ENCODE measurements at regions not wholly inside any gene's neighbourhood (a gene's known extent, or its start where the extent isn't known, plus 50 kb on each side); places are given as distances from the start of the nearest gene placed in this dataset.

DNA sequence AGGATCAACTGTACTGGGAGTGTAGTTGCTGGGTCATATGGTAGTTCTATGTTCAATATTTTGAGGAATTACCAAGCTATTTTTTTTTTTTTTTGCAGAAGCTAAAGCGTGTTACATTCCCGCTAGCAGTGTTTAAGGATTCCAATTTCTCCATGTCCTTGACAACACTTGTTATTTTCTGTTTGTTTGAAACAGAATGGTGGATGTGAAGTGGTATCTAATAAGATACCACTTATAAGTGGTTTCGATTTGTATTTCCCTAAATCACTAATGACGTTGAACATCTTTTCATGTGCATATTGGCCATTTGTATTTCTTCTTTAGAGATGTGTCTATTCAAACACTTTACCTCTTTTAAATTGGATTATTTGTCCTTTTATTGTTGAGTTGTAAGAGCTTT, 112.2 kb downstream of the DISP1 start:
- TF ChIP-seq, protein P1, sequence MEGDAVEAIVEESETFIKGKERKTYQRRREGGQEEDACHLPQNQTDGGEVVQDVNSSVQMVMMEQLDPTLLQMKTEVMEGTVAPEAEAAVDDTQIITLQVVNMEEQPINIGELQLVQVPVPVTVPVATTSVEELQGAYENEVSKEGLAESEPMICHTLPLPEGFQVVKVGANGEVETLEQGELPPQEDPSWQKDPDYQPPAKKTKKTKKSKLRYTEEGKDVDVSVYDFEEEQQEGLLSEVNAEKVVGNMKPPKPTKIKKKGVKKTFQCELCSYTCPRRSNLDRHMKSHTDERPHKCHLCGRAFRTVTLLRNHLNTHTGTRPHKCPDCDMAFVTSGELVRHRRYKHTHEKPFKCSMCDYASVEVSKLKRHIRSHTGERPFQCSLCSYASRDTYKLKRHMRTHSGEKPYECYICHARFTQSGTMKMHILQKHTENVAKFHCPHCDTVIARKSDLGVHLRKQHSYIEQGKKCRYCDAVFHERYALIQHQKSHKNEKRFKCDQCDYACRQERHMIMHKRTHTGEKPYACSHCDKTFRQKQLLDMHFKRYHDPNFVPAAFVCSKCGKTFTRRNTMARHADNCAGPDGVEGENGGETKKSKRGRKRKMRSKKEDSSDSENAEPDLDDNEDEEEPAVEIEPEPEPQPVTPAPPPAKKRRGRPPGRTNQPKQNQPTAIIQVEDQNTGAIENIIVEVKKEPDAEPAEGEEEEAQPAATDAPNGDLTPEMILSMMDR (IDR thresholded peaks at IDR 0.05) = no peak
- TF ChIP-seq EP300 (IDR thresholded peaks at IDR 0.05) (no peak), POLR2A (IDR thresholded peaks at IDR 0.05) (no peak), POLR2AphosphoS5 (IDR thresholded peaks at IDR 0.05) (no peak)
- H3K4me1 ChIP-seq = peaks cover 34% of the 10 kb centered on the region
- 71% methylated on average over 4 of the region's 4 CpGs for WGBS
- H3K27ac ChIP-seq = peak overlapping the region; percentile 63
- H3K4me3 ChIP-seq = no peak overlapping the region
- H3K9me3 ChIP-seq = no peaks in the 10 kb centered on the region
- no peaks in the 10 kb centered on the region for H3K27me3 ChIP-seq
- DNase-seq (ENCODE audit: low spot score in 2 of 2) = no peak
- H3K36me3 ChIP-seq = no peaks in the 10 kb centered on the region

DNA sequence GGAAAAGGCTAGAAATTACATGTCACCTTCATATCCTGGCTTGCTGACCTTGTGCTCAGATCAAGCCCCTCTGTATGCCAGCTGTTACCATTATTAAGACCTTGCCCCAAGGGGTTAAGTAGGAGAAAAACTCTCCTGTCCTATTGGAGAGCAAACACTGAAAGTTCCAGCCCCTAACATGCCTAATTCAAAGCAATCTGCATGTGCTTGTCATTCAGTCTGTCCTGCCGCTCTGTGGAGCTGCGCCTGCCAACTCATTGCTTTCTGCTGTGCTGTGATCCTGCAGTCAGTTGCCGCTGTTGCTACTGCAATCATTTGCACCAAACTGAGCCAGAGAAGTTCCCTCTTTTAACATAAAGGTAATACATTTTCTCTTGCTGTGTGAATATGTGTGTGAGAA, 113.4 kb downstream of the DISP1 start:
- H3K4me3 ChIP-seq = peak overlapping the region; percentile 24
- H3K27me3 ChIP-seq = no peaks in the 10 kb centered on the region
- TF ChIP-seq, protein P1 (IDR thresholded peaks at IDR 0.05) = no peak
- no peak for TF ChIP-seq POLR2AphosphoS5 (IDR thresholded peaks at IDR 0.05)
- TF ChIP-seq EP300 (IDR thresholded peaks at IDR 0.05) = no peak
- TF ChIP-seq POLR2A (IDR thresholded peaks at IDR 0.05) = no peak
- 29% methylated on average over 3 of the region's 3 CpGs for WGBS
- H3K27ac ChIP-seq = peak overlapping the region; percentile 59
- H3K36me3 ChIP-seq = no peaks in the 10 kb centered on the region
- H3K4me1 ChIP-seq = peaks cover 35% of the 10 kb centered on the region
- no peaks in the 10 kb centered on the region for H3K9me3 ChIP-seq
- DNase-seq (ENCODE audit: low spot score in 2 of 2) = peak in 1 of 2 donors; percentile 63

DNA sequence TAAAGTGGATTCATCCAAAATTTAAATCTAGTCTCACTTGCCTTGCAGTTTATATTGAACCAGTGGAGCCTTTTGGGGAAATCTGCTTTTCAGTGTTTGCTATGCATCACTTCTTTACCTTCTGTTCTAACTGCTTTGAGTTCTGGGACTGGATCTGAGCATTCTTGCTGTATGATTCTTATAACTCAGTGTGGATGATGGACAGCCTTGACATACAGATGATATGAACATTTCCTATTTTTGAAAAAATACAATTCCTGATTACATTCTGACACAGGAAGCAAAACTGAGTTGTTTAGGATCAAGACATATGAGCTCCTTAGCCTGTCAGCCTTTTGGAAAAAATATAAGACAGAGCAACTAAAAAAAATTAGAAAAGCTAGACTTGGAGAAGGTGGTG, 115.2 kb downstream of the DISP1 start:
- Histone ChIP-seq H3K27ac (no peak overlapping the region), H3K4me3 (no peak overlapping the region), H3K27me3 (no peaks in the 10 kb centered on the region), H3K9me3 (no peaks in the 10 kb centered on the region), H3K4me1 (peaks cover 35% of the 10 kb centered on the region), H3K36me3 (no peaks in the 10 kb centered on the region)
- TF ChIP-seq POLR2AphosphoS5 (IDR thresholded peaks at IDR 0.05) (no peak), EP300 (IDR thresholded peaks at IDR 0.05) (no peak), POLR2A (IDR thresholded peaks at IDR 0.05) (no peak)
- TF ChIP-seq, protein P1 (IDR thresholded peaks at IDR 0.05) = no peak
- no peak for DNase-seq (ENCODE audit: low spot score in 2 of 2)

DNA sequence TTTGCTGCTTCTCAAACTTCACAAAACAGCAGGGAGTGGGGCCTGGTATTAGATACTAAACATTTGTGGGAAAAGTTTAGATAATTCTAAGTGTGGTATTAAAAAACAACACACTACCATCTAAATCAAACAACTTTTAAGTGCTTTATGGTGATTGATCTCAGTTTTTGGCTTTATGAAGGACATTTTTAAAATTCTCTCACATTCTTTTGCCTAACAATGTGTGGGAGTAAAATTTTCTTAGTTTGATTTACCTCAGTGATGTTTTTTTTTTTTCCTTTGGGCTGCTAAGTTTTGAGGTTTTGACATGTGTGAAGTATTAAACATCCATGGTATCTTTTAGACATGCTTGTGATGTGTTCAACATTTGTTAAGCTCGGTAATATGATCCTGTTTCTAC, 116.2 kb downstream of the DISP1 start:
- no peak overlapping the region for H3K4me3 ChIP-seq
- no peaks in the 10 kb centered on the region for H3K27me3 ChIP-seq
- no peak overlapping the region for H3K27ac ChIP-seq
- peaks cover 35% of the 10 kb centered on the region for H3K4me1 ChIP-seq
- no peak for DNase-seq (ENCODE audit: low spot score in 2 of 2)
- no peaks in the 10 kb centered on the region for H3K9me3 ChIP-seq
- TF ChIP-seq POLR2AphosphoS5 (IDR thresholded peaks at IDR 0.05) (no peak), EP300 (IDR thresholded peaks at IDR 0.05) (no peak), POLR2A (IDR thresholded peaks at IDR 0.05) (no peak)
- TF ChIP-seq, protein P1 (IDR thresholded peaks at IDR 0.05) = no peak
- 41% methylated on average over 1 of the region's 1 CpG for WGBS
- no peaks in the 10 kb centered on the region for H3K36me3 ChIP-seq

DNA sequence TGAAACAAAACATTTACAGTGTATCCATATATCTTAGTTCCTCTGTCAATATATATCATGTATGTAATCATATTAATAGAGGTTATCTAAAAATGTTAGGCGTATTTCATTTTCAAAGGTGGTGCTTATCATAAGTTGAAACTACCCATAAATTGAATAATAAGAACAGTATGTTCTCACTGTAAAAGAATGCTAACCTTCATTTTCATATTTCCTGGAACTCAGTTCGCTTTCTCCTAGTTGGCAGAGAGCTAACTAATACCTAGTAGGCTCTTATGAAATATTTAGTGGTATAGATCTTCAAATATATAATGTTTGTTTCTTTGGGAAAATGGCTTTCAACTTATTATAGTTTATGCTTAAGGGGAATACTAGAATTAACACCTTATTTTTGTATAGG, 118.4 kb downstream of the DISP1 start:
- TF ChIP-seq, protein P1 (IDR thresholded peaks at IDR 0.05) = no peak
- TF ChIP-seq POLR2AphosphoS5 (IDR thresholded peaks at IDR 0.05) (no peak), EP300 (IDR thresholded peaks at IDR 0.05) (no peak), POLR2A (IDR thresholded peaks at IDR 0.05) (no peak)
- H3K9me3 ChIP-seq = no peaks in the 10 kb centered on the region
- H3K27ac ChIP-seq = no peak overlapping the region
- DNase-seq (ENCODE audit: low spot score in 2 of 2) = no peak
- H3K36me3 ChIP-seq = no peaks in the 10 kb centered on the region
- whole genome bisulfite sequencing = 75% methylated on average over 2 of the region's 2 CpGs
- H3K4me3 ChIP-seq = no peak overlapping the region
- no peaks in the 10 kb centered on the region for H3K27me3 ChIP-seq
- H3K4me1 ChIP-seq = peaks cover 13% of the 10 kb centered on the region

Data from suprapubic skin (tissue), 4 donors.